HG03558 (cell line): ENCODE measurements at regions not wholly inside any gene's neighbourhood (a gene's known extent, or its start where the extent isn't known, plus 50 kb on each side); places are given as distances from the start of the nearest gene placed in this dataset.
A peak's percentile ranks its signal among the peaks of the same experiment; 100 is the strongest.
"Not testable (repeated sequence)": the region's sequence is repeated elsewhere in the genome, so short reads cannot be mapped to it uniquely, and the experiment has no call there.

ENCODE experiments used
- ATAC-seq: cut with Tn5 transposase; IDR thresholded peaks from one replicate; pipeline ENCODE4 v1.9.1; 2021; ENCODE audit warnings: moderate number of reproducible peaks; ENCODE audit not compliant: unreplicated experiment; ENCODE audit errors: extremely low read depth

DNA sequence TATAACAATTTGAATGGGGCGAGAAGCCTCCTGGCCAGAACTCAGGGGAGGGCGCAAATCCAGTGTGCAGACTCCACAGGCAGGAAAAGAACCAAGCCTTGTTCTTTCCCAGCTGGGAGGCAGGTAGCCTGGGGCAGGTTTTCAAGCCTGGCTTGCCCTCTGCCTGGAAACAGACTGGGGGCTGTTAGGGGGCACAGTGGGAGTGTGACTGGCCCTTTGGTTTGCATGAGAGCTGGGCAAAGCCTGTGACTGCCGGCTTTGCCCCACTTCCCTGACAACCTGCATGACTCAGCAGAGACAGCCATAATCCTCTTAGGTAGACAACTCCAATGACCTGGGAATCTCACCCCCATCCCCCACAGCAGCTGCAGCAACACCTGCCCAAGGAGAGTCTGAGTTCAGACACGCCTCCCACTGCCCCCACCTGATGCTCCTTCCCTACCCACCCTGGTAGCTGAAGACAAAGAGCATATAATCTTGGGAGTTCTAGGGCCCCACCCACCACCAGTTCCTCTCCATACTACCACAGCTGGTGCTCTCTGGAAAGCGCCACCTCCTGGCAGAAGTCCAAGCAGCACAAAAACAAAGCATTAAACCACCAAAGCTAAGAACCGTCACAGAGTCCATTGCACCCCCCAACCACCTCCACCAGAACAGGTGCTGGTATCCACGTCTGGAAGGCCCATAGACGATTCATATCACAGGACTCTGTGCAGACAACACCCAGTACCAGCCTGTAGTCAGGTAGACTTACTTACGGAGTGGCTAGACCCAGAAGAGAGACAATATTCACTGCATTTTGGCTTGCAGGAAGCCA is 402.5 kb downstream of the STK39 start:
- no peak for ATAC-seq

DNA sequence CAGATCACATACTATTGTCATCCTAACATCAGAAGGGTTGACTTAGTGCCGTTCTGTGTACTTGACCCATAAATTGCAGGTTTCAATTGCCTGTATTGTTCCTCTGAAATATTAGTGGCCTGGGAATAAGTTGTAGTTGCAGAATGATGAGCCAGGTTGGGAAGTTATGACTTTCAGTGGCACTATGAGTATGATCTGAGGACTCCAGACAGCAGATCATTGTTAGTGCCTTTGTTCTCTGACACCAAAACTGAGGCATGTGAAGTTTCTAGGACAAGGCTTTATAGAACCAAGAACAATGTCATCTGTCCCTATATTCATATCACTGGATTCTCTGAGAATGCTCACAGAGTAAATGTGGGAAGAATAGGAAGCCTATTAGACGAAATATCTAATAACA is 403.7 kb downstream of the STK39 start:
- no peak for ATAC-seq

DNA sequence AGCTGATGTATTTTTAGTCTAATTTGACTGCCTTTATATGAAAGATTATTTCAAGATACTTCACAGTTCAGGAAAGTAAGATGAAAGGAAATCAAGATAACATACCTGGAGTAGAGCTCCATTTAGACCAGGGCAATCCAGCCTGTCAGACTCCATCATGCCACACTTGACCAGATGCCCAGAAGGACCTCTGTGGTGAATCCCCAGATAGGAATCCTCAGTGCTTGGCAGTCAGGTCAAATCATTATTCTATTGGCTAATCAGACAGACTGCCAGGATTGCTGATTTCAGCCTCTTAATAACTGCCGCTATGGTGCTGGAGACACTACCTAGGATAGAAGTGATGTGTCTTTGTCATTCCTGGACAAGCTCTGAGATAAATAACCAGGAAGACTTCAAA is 404.2 kb downstream of the STK39 start:
- ATAC-seq = no peak

DNA sequence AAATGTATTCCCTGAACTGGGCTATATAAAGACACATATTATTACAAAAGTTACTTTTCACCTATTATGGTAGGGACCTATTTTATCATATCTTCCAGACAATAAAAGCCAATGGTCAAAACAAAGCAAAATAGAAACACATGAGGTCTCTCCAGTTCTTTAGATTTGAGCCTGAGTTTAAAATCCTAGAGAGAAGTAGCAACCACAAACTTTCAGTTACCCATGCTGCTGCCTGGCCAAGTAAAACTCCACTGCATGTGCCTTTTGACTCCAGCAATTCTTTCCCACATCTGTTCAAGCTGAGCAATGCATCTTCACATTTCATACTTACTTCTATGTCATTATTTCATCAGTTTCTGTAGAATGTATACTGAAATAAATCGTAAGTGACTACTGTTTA is 405.3 kb downstream of the STK39 start:
- ATAC-seq = no peak

DNA sequence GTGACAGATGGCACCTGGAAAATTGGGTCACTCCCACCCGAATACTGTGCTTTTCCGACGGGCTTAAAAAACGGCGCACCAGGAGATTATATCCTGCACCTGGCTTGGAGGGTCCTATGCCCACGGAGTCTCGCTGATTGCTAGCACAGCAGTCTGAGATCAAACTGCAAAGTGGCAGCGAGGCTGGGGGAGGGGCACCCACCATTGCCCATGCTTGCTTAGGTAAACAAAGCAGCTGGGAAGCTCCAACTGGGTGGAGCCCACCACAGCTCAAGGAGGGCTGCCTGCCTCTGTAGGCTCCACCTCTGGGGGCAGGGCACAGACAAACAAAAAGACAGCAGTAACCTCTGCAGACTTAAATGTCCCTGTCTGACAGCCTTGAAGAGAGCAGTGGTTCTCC is 412.1 kb downstream of the STK39 start:
- ATAC-seq = not testable (repeated sequence)

DNA sequence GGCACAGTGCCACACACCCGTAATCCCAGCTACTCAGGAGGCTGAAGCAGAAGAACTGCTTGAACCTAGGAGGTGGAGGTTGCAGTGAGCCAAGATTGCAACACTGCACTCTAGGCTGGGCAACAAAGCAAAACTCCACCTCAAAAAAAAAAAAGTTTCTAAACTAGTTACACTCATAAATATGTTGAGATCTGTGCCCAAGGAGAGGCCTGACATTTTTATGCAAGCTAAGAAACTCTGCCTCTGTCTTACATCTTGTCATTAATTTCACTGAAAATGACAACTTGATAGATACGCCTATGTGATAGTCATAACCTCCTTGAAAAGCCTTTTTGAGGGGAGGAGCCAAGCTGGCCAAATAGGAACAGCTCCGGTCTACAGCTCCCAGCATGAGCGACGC is 412.7 kb downstream of the STK39 start:
- no peak for ATAC-seq

DNA sequence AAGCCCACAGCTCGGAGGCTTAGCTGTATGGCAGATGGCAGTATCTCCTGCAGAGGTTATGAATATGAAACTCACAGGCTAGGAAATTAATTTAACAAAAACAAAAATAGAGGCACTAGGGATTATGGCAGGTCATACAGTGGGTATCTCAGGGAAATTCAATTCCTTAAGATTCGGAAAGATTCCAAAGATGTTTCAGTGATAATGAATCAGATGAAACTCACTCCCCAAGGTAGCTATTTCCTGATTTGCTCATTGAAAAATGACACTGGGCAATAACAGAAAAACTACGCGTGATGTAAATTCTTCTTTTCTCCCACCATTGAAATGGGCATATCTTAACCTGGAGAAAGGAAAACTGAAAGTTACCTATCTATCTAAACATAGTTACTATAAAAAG is 414.1 kb downstream of the STK39 start:
- no peak for ATAC-seq

DNA sequence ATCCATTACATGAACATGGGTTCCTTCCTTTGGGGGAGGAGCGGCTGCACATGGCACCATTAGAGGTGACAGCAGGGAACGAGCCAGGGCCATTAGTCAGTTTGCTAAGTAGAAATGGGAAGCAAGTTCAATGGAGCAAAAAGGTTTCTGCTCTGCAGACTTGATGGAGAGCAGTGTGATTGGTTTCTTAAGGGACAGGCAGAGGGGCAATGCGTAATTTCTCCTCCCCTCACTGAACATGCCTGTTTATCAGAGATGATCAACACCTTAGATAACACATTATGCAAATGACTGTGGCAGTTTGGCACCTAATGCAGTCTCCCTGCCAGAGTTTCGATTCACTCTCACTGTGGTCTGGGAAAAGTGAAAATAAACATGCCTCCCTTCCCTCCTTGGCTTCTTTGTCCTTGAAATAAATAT is 414.5 kb downstream of the STK39 start:
- ATAC-seq = no peak

DNA sequence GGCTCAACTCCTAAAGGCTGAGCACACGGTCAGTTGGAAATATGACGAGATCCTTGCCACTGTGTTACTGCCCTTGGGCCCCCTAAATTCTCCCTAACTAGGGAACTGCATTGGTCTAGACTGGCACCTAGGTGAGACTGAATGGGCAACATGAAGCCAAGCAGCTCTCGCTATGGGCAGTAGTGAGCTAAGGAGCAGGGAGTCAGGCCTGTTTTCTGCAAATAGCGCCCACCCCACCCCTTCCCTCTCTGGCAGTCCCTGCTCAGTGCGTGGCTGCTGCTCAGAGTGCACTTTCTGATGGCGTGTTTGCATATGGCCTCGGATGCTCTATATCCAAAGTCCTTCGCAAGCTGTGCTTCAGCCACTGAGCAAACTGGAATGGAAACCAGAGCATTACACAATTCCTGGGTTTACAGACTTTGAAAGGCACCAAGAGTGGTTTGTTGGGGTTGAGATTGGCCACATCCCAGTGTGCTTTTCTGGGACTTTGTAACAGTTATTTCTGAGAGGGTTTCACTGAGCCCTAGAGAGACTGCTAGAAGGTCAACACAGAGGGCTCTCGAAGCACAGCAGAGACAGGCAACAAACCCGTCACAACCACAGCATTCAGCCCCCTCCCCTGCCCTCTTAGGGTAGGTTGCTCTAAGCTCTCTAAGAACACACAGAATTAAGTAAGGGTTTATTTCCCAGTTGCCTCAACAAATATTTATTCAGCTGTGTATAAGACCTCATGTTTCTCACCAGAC is 419.9 kb downstream of the STK39 start:
- no peak for ATAC-seq

DNA sequence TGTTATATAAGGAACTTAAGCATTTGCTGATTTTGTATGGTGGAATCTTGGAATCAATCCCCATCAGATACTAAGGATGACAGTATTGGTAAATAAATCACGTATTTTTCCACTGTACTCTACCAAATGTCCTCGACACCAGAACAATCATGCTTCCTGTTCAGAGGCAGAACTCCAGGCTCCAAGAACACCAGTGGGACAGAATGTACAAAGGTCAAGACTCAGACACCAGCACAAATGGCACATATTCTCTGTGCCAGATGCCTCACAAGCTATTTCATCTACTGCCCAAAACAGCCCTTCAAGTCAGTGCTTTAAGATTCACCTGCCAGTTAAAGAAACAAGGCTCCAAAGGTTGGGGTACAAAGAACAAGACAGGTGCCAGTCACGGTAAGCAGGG is 420.5 kb downstream of the STK39 start:
- no peak for ATAC-seq

DNA sequence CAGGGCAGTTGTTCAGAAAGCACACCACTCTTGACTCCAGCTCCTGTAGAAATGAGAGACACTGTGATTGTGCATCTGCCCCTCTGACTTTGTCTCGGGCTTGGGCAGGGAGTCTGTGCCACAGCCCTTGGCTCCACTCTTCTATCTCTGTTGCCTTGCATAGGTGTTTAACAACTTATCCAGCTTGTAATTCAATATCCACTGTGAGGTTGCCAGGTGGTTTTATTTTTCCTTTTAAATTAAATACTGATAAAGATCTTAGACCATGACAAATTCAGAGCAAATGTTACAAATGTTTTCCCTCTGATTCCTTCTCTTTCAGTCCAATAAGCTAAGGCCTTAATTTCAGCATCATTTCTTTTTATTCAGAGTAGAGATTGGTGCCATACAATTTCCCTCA is 421.7 kb downstream of the STK39 start:
- ATAC-seq = no peak

DNA sequence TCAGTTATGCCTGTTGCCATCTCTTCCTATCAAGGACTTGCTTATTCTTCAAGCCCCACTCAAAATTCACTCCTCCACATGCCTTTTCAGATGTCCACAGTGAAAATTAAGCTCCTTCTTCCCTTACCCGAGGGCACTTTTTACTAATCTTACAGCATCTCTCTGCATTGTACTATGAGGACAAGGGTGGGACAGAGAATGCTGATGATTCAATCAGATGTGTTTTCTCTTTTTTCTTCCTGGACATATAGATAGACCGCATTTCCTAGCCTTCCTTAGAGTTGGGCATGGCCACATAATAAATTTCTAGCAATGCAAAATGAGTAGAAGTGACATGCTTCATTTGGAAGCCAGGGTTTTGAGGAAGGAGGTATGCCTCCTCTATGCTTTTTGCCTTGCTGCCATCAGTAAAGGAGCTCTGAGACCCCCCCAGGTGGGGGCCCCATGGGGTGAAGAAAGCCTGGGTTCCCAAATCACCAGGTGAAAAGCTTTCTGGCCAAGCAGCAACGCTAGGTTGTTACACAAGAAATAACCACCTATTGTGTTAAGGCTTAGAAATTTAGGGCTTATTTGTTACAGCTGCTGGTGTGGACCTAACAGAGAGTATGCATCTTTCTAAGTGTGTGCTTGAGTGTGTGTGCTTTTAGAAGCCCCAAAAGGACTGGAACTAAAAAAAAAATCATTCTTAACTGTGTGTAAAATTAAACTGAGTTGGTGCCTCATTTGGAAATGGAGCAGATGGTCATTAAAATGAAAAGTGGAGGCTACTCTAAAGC is 424.5 kb downstream of the STK39 start:
- no peak for ATAC-seq

DNA sequence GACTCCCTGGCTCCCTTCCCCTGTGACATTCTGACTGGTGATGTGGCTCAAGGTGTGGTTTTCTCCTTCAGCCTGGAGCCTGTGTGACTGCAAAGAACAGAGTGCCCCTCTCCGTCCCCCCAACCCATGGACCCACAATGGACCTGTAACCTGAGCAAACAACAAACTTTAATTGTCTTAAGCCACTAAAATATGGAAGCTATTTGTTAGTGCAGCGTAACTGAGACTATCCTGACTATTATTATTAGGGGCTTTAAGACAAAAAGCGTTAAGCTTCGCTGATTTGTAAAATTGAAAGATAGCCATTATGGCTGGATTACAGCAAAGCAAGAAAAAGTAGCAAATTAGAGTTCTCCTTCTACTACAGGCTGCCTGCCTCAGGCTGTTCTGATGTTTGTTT is 426.9 kb downstream of the STK39 start:
- no peak for ATAC-seq

DNA sequence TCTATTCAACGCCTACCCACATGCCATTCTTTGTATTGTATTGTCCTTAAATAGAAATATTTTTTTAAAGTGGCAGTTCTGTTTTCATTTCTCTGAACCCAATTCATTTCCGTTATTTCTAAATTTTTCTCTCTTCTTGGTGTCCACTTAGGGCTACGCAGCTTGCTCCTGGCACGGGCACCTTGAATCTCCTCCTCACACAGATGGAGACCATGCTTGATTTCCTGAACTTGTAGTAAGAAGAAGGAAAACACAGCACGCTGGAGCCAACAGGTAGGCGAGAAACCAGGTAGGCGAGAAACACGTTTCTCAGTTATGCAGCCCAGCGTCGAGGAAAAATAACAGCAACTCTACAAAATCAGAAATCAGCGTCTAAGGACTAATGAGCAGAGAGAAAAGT is 428.9 kb downstream of the STK39 start:
- no peak for ATAC-seq

DNA sequence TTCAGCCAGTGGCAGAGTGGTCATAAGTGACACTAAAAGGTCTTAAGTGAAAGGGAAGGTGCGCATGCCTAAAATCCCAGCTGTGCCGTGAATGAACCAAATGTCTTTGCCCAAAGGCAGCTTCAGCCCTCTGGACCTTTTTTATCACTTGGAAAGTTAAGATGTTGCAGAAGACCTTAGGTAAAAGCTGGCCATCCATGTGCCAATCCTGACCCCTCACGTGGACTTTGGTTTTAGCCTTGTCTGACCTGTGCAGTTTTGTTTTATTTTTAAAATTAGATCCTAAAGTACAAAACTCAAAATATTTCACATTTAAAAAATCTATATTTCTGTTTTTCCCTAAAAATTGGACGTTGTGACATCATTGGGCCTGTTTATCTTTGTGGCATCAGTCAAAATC is 429.5 kb downstream of the STK39 start:
- no peak for ATAC-seq

DNA sequence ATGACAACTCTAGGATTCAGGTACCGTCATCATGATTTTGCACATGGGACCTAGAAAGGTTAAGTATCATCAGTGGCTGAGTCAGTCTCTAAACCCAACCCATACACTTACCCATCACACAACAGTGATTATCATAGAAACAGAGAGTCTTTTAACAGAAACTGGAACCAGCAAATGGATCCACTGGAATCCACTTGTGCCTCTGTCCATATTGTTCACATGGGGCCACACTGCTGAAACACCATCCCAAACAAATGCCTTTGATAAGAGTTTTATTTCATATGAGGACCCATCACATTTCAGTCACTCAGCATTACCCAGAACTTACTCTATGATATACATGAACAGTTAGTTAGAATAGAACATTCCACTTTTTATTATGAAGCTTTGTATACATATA is 430.0 kb downstream of the STK39 start:
- no peak for ATAC-seq

DNA sequence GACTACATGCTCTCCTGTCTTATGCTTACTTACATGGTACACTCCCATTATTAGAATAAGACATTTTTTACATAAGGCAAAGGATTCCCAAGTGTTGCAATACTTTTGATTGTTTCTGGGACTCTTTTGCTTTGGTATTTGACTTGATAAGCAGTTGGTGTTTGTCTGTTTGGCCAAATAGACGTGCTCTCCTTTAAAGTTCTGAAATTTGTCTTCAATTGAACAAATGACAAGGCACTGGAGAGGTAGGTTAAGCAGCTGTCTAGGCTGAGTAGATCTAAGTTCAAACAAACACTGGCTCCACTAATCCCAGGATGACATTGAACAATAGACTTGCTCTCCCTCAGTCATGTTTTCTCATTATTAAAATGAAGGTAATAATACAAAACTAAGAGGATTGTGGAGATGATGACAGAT is 430.5 kb downstream of the STK39 start:
- ATAC-seq = no peak

DNA sequence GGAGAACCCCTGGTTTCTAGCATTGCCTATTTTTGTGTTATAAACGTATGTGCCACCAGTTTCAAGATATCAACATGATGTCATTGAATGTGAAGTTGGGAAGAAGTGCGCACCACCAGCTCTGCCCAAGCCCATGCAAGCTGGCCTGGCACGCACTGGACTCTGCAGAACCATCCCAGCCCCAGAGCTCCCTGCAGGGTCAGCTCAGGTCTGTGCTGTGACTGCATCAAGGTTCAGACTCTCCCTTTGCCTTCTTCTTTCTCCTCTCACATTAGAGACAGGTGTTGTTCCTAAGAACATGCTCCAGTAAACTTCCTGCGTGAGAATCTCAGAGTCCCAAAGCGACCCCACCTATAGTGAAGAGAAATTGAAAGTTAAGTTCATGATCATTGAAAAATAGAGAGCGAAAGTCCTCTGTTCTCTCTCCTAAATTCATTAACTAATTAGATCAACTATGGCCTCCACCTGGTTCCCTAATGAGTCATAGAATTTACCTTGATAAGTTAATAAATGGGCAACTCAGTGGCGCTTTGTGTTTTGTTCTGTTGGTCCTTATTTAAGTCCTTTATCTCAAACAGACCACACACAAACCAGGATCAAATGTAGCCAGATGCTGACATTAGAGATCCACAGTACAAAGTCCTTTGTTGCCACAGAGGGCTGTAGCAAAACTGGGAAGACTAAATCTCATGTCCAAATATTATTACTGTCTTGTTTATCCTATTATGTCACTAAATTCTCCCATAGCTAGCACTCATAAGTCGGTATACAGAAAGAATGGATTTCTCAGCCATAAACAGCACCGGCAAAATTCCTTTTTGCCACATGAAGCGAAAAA is 432.3 kb downstream of the STK39 start:
- ATAC-seq = peak; percentile 49

DNA sequence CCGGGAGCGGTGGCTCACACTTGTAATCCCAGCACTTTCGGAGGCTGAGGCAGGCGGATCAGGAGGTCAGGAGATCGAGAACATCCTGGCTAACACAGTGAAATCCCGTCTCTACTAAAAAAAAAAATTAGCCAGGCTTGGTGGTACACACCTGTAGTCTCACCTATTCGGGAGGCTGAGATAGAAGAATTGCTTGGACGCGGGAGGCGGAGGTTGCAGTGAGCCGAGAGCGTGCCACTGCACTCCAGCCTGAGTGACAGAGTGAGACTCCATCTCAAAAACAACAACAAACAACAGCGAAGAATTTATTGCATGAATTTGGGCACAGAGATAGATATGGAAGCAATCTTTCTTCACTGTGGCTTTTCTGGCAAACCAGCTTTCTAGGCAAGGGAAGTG is 432.9 kb downstream of the STK39 start:
- ATAC-seq = not testable (repeated sequence)

DNA sequence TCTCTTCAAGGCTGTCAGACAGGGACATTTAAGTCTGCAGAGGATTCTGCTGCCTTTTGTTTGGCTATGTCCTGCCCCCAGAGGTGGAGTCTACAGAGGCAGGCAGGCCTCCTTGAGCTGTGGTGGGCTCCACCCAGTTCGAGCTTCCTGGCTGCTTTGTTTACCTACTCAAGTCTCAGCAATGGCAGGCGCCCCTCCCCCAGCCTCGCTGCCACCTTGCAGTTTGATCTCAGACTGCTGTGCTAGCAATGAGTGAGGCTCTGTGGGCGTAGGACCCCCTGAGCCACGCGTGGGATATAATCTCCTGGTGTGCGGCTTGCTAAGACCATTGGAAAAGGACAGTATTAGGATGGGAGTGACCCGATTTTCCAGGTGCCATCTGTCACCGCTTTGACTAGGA is 437.6 kb downstream of the STK39 start:
- ATAC-seq = not testable (repeated sequence)
